Upper lobe of right lung (tissue), 1 donor: ENCODE measurements at regions not wholly inside any gene's neighbourhood (a gene's known extent, or its start where the extent isn't known, plus 50 kb on each side); places are given as distances from the start of the nearest gene placed in this dataset.

Source experiments
- ATAC-seq: fragments of 200-7000 bp; cut with Tn5 transposase; one replicate; pipeline ENCODE4 v1.9.1; 2020; ENCODE audit warnings: mild to moderate bottlenecking, moderate library complexity
- DNase-seq: peaks from one replicate; pipeline ENCODE4 v3.0.0-alpha.2; 2020
- H3K27ac ChIP-seq: fragments of 200-600 bp; one replicate; pipeline ENCODE4 v1.8.0; 2022
- H3K27me3 ChIP-seq: fragments of 200-600 bp; one replicate; pipeline ENCODE4 v1.8.0; 2022; ENCODE audit warnings: mild to moderate bottlenecking
- H3K36me3 ChIP-seq: fragments of 200-600 bp; one replicate; pipeline ENCODE4 v1.8.0; 2022
- H3K4me1 ChIP-seq: fragments of 200-600 bp; one replicate; pipeline ENCODE4 v1.8.0; 2022
- H3K4me3 ChIP-seq: fragments of 200-600 bp; one replicate; pipeline ENCODE4 v1.8.0; 2022; ENCODE audit warnings: mild to moderate bottlenecking
- H3K9me3 ChIP-seq: fragments of 200-600 bp; one replicate; pipeline ENCODE4 v1.8.0; 2022
- intact Hi-C: fragments of 100-400 bp; cut with DNase I; formaldehyde crosslinking; loops from one replicate; pipeline ENCODE4 v1.11.0; 2022
- TF ChIP-seq, protein P1 (sequence below): fragments of 200-600 bp; IDR thresholded peaks from one replicate; pipeline ENCODE4 v1.8.0; 2022; ENCODE audit warnings: antibody characterized with exemption
- donor health status: DM: no; HTN: yes; CAD: no; lungs with severe emphysema.

- Histone ChIP-seq H3K4me1 (peaks cover 6% of the 10 kb centered on the region), H3K27ac (no peak overlapping the region)
These were observed 147.2 kb upstream of the ETS2 start for GRCh38 chr21:38658511-38658910.

DNA sequence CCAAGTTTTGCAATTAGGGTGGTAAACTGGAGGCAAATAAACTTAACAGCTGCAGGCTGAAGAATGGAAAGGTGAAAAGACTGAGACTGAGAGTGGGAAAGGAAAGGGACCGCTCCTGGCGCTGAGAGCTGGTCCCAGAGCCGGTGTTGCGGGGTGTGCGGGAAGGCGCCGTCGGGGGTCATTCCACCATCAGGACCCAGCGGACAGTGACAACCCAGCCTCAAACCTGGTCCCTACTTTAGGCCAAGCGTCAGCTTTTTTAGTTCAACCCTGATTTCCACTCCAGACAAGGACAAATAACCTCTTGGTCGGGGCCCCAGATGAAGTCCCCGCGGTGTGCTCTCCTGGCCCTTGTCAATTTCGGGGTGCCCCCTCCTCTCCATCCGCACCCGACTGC, 145.8 kb upstream of the ETS2 start:
- Histone ChIP-seq H3K36me3 (no peaks in the 10 kb centered on the region), H3K4me1 (peaks cover 6% of the 10 kb centered on the region), H3K9me3 (no peaks in the 10 kb centered on the region), H3K27me3 (peaks cover 29% of the 10 kb centered on the region), H3K27ac (no peak overlapping the region), H3K4me3 (peak overlapping the region; percentile 59)
- intact Hi-C loops, result no loop called here
- no peak for ATAC-seq
- TF ChIP-seq, protein P1, sequence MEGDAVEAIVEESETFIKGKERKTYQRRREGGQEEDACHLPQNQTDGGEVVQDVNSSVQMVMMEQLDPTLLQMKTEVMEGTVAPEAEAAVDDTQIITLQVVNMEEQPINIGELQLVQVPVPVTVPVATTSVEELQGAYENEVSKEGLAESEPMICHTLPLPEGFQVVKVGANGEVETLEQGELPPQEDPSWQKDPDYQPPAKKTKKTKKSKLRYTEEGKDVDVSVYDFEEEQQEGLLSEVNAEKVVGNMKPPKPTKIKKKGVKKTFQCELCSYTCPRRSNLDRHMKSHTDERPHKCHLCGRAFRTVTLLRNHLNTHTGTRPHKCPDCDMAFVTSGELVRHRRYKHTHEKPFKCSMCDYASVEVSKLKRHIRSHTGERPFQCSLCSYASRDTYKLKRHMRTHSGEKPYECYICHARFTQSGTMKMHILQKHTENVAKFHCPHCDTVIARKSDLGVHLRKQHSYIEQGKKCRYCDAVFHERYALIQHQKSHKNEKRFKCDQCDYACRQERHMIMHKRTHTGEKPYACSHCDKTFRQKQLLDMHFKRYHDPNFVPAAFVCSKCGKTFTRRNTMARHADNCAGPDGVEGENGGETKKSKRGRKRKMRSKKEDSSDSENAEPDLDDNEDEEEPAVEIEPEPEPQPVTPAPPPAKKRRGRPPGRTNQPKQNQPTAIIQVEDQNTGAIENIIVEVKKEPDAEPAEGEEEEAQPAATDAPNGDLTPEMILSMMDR, result no peak
- no peak for DNase-seq

More at GRCh38 chr21:38658511-38658910, 147.2 kb upstream of the ETS2 start:
- no peaks in the 10 kb centered on the region for H3K9me3 ChIP-seq
- no peak overlapping the region for H3K4me3 ChIP-seq
- intact Hi-C loops, result no loop called here
- ATAC-seq (no peak), DNase-seq (no peak)
- TF ChIP-seq, protein P1, result no peak
- peaks cover 29% of the 10 kb centered on the region for H3K27me3 ChIP-seq
- H3K36me3 ChIP-seq, result no peaks in the 10 kb centered on the region

DNA sequence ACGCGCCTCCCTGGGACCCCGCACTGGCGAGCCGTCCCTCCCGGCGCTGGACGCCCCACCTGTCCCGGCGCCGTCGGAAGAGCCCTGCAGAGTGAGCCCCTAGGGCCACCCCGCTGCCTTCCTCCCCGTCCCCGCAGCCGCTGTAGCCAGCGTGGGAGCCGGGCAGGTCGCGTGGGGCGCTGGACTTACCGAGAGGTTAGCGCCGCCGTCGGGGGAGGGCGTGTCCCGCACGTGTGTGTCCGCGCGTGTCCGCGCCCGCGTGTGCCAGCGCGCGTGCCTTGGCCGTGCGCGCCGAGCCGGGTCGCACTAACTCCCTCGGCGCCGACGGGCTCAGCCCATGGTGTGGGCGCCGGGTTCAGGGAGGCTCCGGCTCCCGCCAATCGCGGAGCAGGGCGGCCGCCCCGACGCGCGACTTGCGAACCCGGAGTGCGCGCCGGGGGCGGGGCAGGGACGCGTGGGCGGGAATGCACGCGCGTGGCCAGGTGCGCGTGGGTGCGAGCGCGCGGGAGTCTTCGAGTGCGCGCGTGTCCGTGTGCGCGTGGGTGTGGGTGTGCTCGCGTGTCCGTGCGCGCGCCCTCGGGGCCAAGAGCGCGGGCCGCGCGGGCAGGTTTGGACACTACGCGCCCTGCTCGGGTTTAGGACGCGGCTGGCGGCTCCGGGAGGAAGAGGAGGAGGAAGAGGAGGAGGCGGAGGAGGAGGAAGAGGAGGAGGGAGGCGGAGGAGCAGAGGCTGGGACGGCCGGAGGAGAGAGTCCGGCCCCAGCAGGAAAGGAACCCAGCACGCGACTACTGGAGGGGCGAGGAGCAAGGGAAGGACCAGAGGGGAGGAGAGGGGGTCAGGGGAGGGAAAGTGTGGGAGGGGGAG, 145.2 kb upstream of the ETS2 start:
- intact Hi-C loops, result no loop called here
- TF ChIP-seq, protein P1, result no peak
- peaks cover 29% of the 10 kb centered on the region for H3K27me3 ChIP-seq
- H3K4me1 ChIP-seq, result peaks cover 6% of the 10 kb centered on the region
- no peaks in the 10 kb centered on the region for H3K36me3 ChIP-seq
- peak overlapping the region; percentile 59 for H3K27ac ChIP-seq
- DNase-seq (peak; percentile 68), ATAC-seq (peak; percentile 72)
- peak overlapping the region; percentile 59 for H3K4me3 ChIP-seq
- no peaks in the 10 kb centered on the region for H3K9me3 ChIP-seq

GRCh38 chr21:38661197-38661871, 144.4 kb upstream of the ETS2 start:
- peaks cover 29% of the 10 kb centered on the region for H3K27me3 ChIP-seq
- H3K4me3 ChIP-seq, result peak overlapping the region; percentile 59
- no peaks in the 10 kb centered on the region for H3K36me3 ChIP-seq
- TF ChIP-seq, protein P1, result no peak
- H3K4me1 ChIP-seq, result peaks cover 6% of the 10 kb centered on the region
- ATAC-seq (peak; percentile 77), DNase-seq (peak; percentile 68)
- peak overlapping the region; percentile 59 for H3K27ac ChIP-seq
- intact Hi-C loops, result no loop called here
- no peaks in the 10 kb centered on the region for H3K9me3 ChIP-seq

- DNase-seq (no peak), ATAC-seq (no peak)
- peak overlapping the region; percentile 59 for H3K4me3 ChIP-seq
- H3K36me3 ChIP-seq, result no peaks in the 10 kb centered on the region
- H3K4me1 ChIP-seq, result peaks cover 6% of the 10 kb centered on the region
- intact Hi-C loops, result no loop called here
- H3K27me3 ChIP-seq, result peaks cover 29% of the 10 kb centered on the region
- TF ChIP-seq, protein P1, result no peak
- H3K9me3 ChIP-seq, result no peaks in the 10 kb centered on the region
- H3K27ac ChIP-seq, result peak overlapping the region; percentile 59
These were observed 143.7 kb upstream of the ETS2 start for GRCh38 chr21:38661889-38662568.
